Body of pancreas (tissue), 4 donors: ENCODE measurements at regions not wholly inside any gene's neighbourhood (a gene's known extent, or its start where the extent isn't known, plus 50 kb on each side); places are given as distances from the start of the nearest gene placed in this dataset.

Experiments
- ATAC-seq: fragments of 150-250 bp; one replicate; pipeline ENCODE4 v1.9.1; 2016
- DNase-seq, 4 donors: peaks; one replicate each; pipeline ENCODE4 v3.0.0-alpha.2; 2019
- H3K27ac ChIP-seq, 4 donors: fragments of 200-600 bp; sonication (generic); 1 replicate in 3 of 4; 2 replicates in 1 of 4; pipeline versions ENCODE4 v1.5.1 to v1.6.1; 2016 to 2019; ENCODE audit warnings: mild to moderate bottlenecking in 1 of 4, mixed read lengths in 1 of 4, moderate library complexity in 1 of 4
- H3K27me3 ChIP-seq, 2 donors: fragments of 200-600 bp; sonication (generic); one replicate each; pipeline ENCODE4 v1.6.0; 2016; ENCODE audit warnings: mild to moderate bottlenecking in 1 of 2
- H3K36me3 ChIP-seq, 2 donors: fragments of 200-600 bp; sonication (generic); replicated peaks in 1 of 2; 2 replicates each; pipeline ENCODE4 v1.5.1; 2016; ENCODE audit warnings: low read depth in 2 of 2; ENCODE audit not compliant: insufficient read depth in 1 of 2
- H3K4me1 ChIP-seq: fragments of 200-600 bp; sonication (generic); one replicate; pipeline ENCODE4 v1.6.0; 2016
- H3K4me3 ChIP-seq, 2 donors: fragments of 200-600 bp; sonication (generic); 1 replicate in 1 of 2; 2 replicates in 1 of 2; pipeline ENCODE4 v1.5.1; 2016 to 2019
- H3K9me3 ChIP-seq, 3 donors: fragments of 200-600 bp; sonication (generic); 1 replicate in 2 of 3; 2 replicates in 1 of 3; pipeline ENCODE4 v1.5.1; 2016
- CTCF ChIP-seq, 7 experiments: fragments of 450-650 bp in 4 of 7; fragments of 200-600 bp in 3 of 7; sonication (generic) in 3 of 7; IDR thresholded peaks; one replicate each; pipeline ENCODE4 v1.5.1; 2016 to 2019; ENCODE audit warnings: antibody characterized with exemption in 7 of 7
- POLR2A ChIP-seq, 3 donors: fragments of 450-650 bp; IDR thresholded peaks; one replicate each; pipeline ENCODE4 v1.6.1; 2016; ENCODE audit warnings: antibody characterized with exemption in 3 of 3, mild to moderate bottlenecking in 2 of 3
- WGBS, 2 donors: methylation state at CpG; one replicate each; pipeline ENCODE4 v1.1.5; 2017; 5-methylcytosine and 5-hydroxymethylcytosine counted together
- intact Hi-C: fragments of 100-400 bp; cut with DNase I; formaldehyde crosslinking; loops from one replicate; pipeline ENCODE4 v1.15.1; 2023

DNA sequence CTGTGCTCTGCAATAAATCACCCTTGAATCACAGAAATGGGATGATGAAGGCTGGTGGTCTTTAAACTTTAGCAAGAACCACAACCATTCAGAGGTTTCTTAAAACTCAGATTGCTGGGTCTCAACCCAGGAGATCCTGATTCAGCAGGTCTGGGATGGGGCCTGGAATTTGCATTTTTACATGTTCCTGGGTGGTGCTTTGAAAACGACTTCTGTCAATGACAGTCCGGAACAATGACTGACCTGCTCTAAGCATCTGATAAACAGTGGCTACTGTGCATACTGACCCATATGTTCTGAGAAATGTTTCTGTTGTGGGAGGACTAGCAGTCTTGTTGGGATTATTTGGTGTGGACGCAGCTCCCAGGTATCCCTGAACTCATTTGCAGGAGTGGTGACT lies 92.7 kb downstream of the GADD45G start:
- H3K9me3 ChIP-seq = no peaks in the 10 kb centered on the region
- WGBS, 2 donors = 84 to 98% methylated on average over 3 of the region's 3 CpGs
- no peaks in the 10 kb centered on the region for H3K4me1 ChIP-seq
- no peaks in the 10 kb centered on the region for H3K27me3 ChIP-seq
- H3K36me3 ChIP-seq = no peaks in the 10 kb centered on the region
- DNase-seq (no peak), ATAC-seq (no peak)
- no peak for TF ChIP-seq POLR2A (IDR thresholded peaks at IDR 0.05)
- TF ChIP-seq CTCF (IDR thresholded peaks at IDR 0.05) = no peak
- no peak overlapping the region for H3K27ac ChIP-seq
- intact Hi-C loops = loop anchor here (10.0 kb wide), 2 partner anchors 57 to 407 kb away; no protein-coding TSS in a partner anchor
- H3K4me3 ChIP-seq = no peak overlapping the region

GRCh38 chr9:89698411-89699005 lies 93.7 kb downstream of the GADD45G start:
- Histone ChIP-seq H3K27me3 (no peaks in the 10 kb centered on the region), H3K4me3 (no peak overlapping the region), H3K27ac (no peak overlapping the region), H3K36me3 (no peaks in the 10 kb centered on the region), H3K9me3 (no peaks in the 10 kb centered on the region), H3K4me1 (no peaks in the 10 kb centered on the region)
- 87 to 93% methylated on average over 5 to 8 of the region's 8 CpGs for WGBS, 2 donors
- intact Hi-C loops = loop anchor here (10.0 kb wide), 2 partner anchors 56 to 406 kb away; no protein-coding TSS in a partner anchor
- TF ChIP-seq CTCF (IDR thresholded peaks at IDR 0.05) (no peak), POLR2A (IDR thresholded peaks at IDR 0.05) (no peak)
- DNase-seq = no peak
- ATAC-seq = no peak

- ATAC-seq (no peak), DNase-seq (no peak)
- WGBS, 2 donors = 89 to 96% methylated on average over 11 of the region's 11 CpGs
- intact Hi-C loops = loop anchor here (10.0 kb wide), 2 partner anchors 55 to 405 kb away; no protein-coding TSS in a partner anchor
- TF ChIP-seq POLR2A (IDR thresholded peaks at IDR 0.05) = no peak
- TF ChIP-seq CTCF (IDR thresholded peaks at IDR 0.05) = no peak
- H3K4me3 ChIP-seq = no peak overlapping the region
- no peaks in the 10 kb centered on the region for H3K36me3 ChIP-seq
- H3K27ac ChIP-seq = no peak overlapping the region
- H3K27me3 ChIP-seq = no peaks in the 10 kb centered on the region
- no peaks in the 10 kb centered on the region for H3K9me3 ChIP-seq
- no peaks in the 10 kb centered on the region for H3K4me1 ChIP-seq
These were observed 94.8 kb downstream of the GADD45G start for GRCh38 chr9:89699646-89700045.

DNA sequence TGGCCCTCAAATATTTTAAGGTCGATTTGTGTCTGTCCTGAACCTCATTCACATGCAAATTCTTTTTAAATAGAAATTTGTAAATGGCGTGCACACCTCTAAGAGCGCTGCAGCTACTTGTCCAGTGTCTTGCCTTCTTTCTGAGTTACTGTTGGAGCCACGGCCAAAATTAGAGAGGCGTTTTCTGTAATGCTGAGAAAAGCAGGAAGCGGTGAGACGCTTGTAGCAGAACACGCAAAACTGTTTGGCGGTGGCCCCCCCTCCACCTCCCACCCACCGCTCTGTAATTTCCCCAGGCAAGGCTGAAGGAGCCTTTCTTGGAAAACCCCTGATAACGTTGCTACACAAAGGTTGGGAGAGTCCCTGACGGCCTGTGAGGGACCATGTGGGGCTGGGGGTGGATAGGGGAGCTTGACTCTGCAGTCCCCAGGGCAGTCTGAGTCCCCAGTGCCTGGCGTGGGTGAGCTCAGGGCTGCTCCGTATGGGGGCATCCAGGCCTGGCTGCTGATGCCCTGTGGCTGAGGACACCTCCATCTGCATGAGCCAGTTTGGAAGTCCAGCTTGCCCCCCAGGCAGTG lies 96.5 kb downstream of the GADD45G start:
- Histone ChIP-seq H3K27ac (no peak overlapping the region), H3K4me3 (no peak overlapping the region), H3K9me3 (no peaks in the 10 kb centered on the region), H3K36me3 (no peaks in the 10 kb centered on the region), H3K27me3 (no peaks in the 10 kb centered on the region), H3K4me1 (no peaks in the 10 kb centered on the region)
- intact Hi-C loops = no loop called here
- no peak for TF ChIP-seq POLR2A (IDR thresholded peaks at IDR 0.05)
- 64 to 70% methylated on average over 12 to 13 of the region's 14 CpGs for WGBS, 2 donors
- DNase-seq (no peak), ATAC-seq (no peak)

DNA sequence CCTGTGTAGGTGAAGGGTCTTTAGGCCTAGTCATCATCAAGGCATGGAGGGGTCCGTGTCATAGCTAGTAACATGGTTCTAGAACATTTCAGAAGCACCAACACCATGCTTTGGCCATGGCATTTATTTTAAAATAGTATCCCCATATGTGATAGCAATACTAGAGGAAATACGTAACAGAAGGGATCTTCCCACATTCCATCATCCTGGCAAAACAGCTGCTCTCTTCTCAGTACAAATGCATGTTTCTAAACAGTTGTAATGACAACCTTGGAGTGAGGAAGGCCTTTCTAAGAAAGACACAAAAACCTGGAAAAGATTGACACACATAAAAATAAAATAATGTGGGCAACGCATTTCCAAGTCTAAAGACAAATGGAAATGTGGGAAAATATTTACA lies 97.6 kb downstream of the GADD45G start:
- 81 to 86% methylated on average over 3 of the region's 3 CpGs for WGBS, 2 donors
- H3K9me3 ChIP-seq = no peaks in the 10 kb centered on the region
- TF ChIP-seq POLR2A (IDR thresholded peaks at IDR 0.05) (no peak), CTCF (IDR thresholded peaks at IDR 0.05) (no peak)
- intact Hi-C loops = no loop called here
- H3K4me3 ChIP-seq = no peak overlapping the region
- no peaks in the 10 kb centered on the region for H3K4me1 ChIP-seq
- H3K36me3 ChIP-seq = no peaks in the 10 kb centered on the region
- DNase-seq (no peak), ATAC-seq (no peak)
- no peaks in the 10 kb centered on the region for H3K27me3 ChIP-seq
- no peak overlapping the region for H3K27ac ChIP-seq
